ENCODE measurements at regions not wholly inside any gene's neighbourhood (a gene's known extent, or its start where the extent isn't known, plus 50 kb on each side); places are given as distances from the start of the nearest gene placed in this dataset.
A peak's percentile ranks its signal among the peaks of the same experiment; 100 is the strongest.

DNA sequence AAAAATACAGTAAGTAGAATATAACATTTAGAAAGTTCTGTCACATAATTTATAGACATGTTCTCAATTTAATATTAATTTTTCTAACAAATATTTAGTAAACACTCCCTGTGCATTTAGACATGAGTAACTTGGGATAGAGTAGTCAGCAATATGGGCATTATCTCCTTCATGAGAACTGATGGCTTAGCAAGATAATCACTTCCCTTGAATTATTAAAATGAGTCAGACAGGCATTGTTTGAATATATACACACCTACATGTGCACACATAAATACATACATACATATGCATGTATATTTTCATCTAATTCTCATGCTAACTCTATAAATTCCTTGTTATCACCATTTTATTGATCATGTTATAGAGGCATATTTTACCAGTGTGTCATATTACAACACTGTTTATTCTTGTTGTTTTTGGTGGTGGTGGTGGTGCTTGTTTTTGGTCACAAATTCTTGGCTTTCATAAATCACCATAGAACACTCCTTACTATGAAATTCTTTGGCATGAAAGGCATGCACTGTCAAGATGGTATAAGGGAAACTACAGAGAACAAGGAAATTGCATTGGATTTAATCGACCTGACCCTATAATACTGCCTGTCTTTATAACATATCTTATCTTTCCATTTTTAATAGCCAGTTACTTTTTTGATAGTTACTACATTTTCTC lies 434.5 kb upstream of the MANEA start:
- DNase-seq (ENCODE audit: low spot score): no peak

- DNase-seq (ENCODE audit: low spot score): no peak
Measured at GRCh38 chr6:95143408-95144180, 433.7 kb upstream of the MANEA start.

GRCh38 chr6:95145457-95145856 lies 431.9 kb upstream of the MANEA start:
- DNase-seq (ENCODE audit: low spot score): no peak

GRCh38 chr6:95159557-95159956 lies 417.8 kb upstream of the MANEA start:
- no peak for DNase-seq (ENCODE audit: low spot score)

- no peak for DNase-seq (ENCODE audit: low spot score)
Measured at GRCh38 chr6:95169775-95170174, 407.6 kb upstream of the MANEA start.

DNA sequence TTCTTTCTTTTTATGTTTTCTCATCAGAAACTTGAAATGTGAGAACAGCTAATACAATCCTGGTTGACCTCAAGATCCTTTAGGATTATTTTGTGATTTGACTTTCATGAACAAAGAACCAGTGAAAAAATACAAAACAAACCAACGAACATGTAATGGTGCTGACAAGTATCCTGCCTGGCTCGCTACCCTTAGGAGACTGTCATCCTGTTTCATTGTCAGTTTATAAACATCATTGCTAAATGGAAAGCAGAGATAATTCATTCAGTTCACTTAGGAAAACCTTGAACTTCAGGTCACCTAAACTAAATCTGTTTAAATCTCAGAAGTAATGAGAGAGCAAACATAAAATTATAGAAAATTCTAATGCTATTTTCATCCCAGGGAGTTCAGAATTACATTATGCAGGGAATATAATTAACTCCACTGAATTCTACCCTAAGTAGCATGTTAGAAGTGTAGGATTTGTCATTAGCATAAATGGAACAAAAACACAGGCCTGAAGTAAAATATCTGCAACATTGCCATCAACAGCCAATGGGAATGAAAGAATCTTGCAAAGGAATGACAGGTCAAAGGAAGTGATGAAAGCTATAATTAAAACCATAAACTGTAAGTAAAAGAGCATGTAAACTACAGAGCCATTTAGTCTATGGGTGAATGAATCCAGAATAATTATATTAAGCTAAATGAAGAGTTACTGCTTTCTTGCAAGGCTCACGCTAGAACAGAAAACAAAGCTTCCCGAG lies 401.2 kb upstream of the MANEA start:
- DNase-seq (ENCODE audit: low spot score): no peak

DNA sequence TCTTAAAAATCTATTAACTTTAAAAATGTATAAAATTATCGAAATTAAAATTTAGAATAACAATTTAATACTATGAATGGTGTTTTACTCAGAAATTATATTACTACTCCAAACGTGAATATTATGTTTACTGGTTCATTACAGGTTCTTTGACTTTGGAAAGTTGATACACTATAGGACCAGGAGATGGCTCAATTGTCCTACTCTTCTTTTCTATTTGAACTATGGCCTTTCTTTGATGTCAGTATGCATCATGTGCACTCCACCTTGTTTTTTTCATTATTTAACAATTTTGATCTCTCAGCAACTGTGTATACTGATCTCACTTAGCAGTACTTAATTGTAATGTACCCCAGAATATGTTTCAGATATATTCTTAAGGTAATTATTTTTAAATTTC lies 391.5 kb upstream of the MANEA start:
- no peak for DNase-seq (ENCODE audit: low spot score)

- DNase-seq (ENCODE audit: low spot score): no peak
Measured at GRCh38 chr6:95186710-95187109, 390.6 kb upstream of the MANEA start.

GRCh38 chr6:95197590-95197989 lies 379.7 kb upstream of the MANEA start:
- no peak for DNase-seq (ENCODE audit: low spot score)

- peak; percentile 48 for DNase-seq (ENCODE audit: low spot score)
Measured at GRCh38 chr6:95203153-95203754, 374.1 kb upstream of the MANEA start.

DNA sequence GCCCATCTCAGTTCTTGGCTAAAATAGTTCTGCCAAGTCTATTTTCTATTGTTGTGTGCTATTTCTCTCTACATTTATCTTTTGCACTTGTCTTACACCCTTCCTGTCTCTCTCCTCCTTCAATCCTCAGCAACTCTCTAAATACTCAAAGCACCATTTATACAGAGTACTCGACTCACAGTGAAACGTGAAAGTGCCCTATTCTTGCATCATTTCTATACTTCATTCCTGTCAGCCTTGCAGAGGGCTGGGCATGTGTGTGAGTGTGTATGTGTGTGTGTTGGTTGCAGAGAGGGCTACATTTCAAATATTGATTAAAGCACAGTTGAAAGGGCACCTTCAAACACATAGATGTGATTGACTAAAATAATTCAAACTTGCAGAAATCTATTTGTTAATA lies 373.2 kb upstream of the MANEA start:
- DNase-seq (ENCODE audit: low spot score): no peak

DNA sequence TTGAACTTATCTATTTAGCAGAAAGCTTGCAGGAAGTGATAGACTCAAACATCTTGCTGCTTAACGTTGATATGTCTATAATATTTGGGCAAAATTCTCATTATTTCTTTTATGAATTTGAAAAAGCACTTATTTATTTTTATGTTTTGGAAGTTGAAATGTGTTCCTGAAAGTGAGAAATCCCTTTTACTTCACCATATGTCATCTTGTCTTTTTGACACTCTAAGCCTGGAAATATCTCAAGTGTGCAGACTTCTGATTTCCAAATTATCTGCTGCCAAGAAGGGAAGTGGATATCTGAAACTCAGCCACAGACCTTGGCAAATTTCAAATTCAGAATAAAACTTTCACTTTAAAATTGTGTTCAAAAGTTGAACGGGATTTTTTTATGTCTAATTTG lies 368.7 kb upstream of the MANEA start:
- DNase-seq (ENCODE audit: low spot score): no peak

- no peak for DNase-seq (ENCODE audit: low spot score)
Measured at GRCh38 chr6:95209074-95209473, 368.3 kb upstream of the MANEA start.

- no peak for DNase-seq (ENCODE audit: low spot score)
Measured at GRCh38 chr6:95216555-95216954, 360.8 kb upstream of the MANEA start.

DNA sequence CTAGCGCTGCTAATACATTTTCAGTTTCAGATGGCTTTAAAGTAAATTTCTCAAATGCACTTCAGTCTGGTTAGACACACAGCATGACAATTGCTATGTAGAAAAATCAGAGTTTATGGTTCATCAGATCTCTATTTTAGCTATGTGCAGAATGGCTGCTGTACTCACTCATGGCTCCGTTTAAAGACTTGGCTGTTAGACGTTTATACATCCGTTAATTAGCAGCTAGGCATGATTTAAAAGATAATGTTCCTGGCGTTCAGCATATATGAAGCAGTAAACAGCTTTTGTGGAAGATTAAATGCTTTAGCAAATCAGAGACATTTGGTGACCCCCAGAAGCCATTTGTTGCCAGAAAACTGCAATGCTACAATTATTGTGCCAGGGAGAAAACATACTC lies 350.0 kb upstream of the MANEA start:
- no peak for DNase-seq (ENCODE audit: low spot score)

DNA sequence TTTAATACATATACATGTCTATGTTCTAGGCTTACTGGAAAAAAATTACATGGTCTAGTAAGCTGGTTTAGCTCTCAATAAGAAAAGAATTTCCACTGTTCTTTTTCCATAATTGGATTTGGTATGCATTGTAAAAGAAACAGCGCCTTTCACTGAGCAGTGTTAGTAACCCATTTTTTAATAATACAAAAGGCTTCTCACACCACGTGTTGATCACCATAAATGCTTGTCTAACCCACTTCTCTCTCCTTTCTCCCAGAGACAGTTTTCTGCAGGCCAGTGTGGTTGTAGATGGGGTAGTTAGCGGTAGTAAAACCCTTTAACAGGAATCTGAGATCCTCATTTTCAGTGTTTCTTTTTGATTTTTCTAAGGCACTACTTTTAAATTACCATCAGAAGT lies 348.7 kb upstream of the MANEA start:
- DNase-seq (ENCODE audit: low spot score): no peak

- no peak for DNase-seq (ENCODE audit: low spot score)
Measured at GRCh38 chr6:95230071-95230740, 347.1 kb upstream of the MANEA start.

DNA sequence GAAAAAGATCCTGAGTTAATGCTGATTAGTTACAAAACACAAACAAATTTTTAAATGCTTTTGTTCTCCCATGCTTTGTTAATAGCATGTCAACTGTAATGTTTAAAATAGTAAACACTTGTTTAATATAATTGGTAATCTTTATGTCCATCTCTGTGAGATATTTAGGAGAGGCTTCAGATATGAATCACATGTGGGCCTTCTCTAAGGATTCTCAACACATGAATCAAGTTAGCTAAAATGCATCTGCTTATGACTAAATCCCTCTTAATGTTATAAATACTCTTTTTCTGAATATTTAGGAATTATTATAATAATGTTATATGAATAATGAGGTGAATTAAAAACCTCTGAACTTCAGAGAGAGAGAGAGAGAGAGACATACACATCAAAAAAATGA lies 345.9 kb upstream of the MANEA start:
- DNase-seq (ENCODE audit: low spot score): no peak

DNA sequence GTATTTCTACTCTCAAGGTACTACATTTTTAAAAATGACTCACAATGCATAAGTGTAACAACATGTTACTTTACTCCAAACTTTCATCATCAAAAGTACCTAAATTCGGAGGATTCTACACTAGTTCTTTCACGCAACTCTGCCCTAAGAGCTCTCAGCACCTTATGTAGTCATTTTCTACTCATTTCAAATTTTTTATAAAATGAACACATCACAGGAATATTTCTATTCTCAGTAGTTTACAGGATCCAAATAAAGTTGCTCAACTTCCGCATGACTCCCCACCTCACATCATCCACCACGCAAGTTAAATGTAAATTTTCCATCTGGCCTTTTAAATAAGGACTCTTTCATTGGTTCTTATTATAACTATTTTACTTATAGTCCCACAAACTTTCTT lies 344.9 kb upstream of the MANEA start:
- DNase-seq (ENCODE audit: low spot score): no peak

DNA sequence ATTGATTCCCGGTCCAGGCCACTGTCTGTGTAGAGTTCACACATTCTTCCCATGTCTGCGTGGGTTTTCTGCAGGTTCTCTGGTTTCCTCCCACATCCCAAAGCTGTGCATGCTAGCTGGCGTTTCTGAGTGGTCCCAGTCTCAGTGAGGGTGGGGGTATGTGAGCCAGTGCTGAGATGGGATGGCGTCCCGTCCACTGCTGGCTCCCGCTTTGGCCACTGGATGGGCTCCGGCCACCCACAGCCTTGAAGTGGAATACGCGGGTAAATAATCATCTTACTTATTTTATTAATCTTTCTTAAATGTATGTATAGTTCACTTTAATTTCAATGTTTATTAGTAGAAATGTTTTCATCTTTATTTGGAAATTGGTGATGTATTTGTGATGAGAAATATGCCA lies 343.5 kb upstream of the MANEA start:
- no peak for DNase-seq (ENCODE audit: low spot score)

GRCh38 chr6:95240514-95240913 lies 336.8 kb upstream of the MANEA start:
- DNase-seq (ENCODE audit: low spot score): no peak

GRCh38 chr6:95242560-95242959 lies 334.8 kb upstream of the MANEA start:
- DNase-seq (ENCODE audit: low spot score): no peak

All from iPS-NIHi11 (cell line).